PFSK-1 (cell line): ENCODE measurements at regions not wholly inside any gene's neighbourhood (a gene's known extent, or its start where the extent isn't known, plus 50 kb on each side); places are given as distances from the start of the nearest gene placed in this dataset.

Experiments
- FOXP2 ChIP-seq: optimal IDR thresholded peaks from 2 replicates; pipeline ENCODE3; 2011; ENCODE audit warnings: borderline replicate concordance, control low read depth, inconsistent platforms; ENCODE audit not compliant: insufficient read depth; ENCODE audit errors: extremely low read length, extremely low read depth
- POLR2AphosphoS5 ChIP-seq: IDR thresholded peaks from 2 replicates; pipeline ENCODE4 v1.6.1; 2012; ENCODE audit warnings: low read depth, mild to moderate bottlenecking, control low read depth, low read length, moderate library complexity
- SIN3A ChIP-seq: IDR thresholded peaks from 2 replicates; pipeline ENCODE4 v1.6.1; 2012; ENCODE audit warnings: mild to moderate bottlenecking, low read length, moderate library complexity, borderline replicate concordance; ENCODE audit not compliant: insufficient read depth
- TAF1 ChIP-seq: IDR thresholded peaks from 2 replicates; pipeline ENCODE4 v1.6.1; 2012; ENCODE audit warnings: low read length, control low read depth, borderline replicate concordance; ENCODE audit not compliant: insufficient read depth
- TF ChIP-seq, protein P1 (sequence below), 2 experiments: IDR thresholded peaks; 2 replicates each; pipeline versions ENCODE4 v1.6.1 to v1.8.0; 2011 to 2012; ENCODE audit warnings: low read depth in 2 of 2, low read length in 2 of 2, control low read depth in 1 of 2, inconsistent platforms in 1 of 2, mild to moderate bottlenecking in 1 of 2, moderate library complexity in 1 of 2; ENCODE audit not compliant: insufficient read depth in 1 of 2

DNA sequence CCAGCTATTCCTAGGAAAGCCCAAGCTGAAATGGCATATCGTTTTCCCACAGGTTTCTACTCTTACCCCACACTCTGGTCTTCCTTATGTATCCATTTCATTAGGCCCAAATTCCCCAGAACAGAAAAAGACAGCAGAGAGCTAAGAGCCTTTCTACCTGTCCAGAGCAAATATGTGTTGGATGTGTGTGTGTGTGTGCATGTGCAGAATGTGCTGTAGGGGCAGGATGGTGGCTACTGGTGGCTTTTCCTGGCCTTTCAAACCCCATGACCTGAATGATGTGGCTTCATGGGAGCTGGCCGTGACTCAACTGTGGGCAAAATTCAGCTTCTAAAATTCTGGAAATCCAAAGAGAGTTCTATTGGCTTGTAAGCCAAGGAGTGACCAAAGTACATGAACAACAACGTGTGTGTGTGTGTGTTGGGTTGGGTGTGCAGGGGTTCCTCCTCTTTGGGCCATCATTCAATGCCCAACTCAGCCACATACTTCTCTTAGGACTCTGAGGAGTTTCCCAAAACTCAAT is 421.4 kb upstream of the CADM1 start:
- TF ChIP-seq SIN3A (no peak), POLR2AphosphoS5 (no peak), TAF1 (no peak), FOXP2 (no peak)
- TF ChIP-seq, protein P1, sequence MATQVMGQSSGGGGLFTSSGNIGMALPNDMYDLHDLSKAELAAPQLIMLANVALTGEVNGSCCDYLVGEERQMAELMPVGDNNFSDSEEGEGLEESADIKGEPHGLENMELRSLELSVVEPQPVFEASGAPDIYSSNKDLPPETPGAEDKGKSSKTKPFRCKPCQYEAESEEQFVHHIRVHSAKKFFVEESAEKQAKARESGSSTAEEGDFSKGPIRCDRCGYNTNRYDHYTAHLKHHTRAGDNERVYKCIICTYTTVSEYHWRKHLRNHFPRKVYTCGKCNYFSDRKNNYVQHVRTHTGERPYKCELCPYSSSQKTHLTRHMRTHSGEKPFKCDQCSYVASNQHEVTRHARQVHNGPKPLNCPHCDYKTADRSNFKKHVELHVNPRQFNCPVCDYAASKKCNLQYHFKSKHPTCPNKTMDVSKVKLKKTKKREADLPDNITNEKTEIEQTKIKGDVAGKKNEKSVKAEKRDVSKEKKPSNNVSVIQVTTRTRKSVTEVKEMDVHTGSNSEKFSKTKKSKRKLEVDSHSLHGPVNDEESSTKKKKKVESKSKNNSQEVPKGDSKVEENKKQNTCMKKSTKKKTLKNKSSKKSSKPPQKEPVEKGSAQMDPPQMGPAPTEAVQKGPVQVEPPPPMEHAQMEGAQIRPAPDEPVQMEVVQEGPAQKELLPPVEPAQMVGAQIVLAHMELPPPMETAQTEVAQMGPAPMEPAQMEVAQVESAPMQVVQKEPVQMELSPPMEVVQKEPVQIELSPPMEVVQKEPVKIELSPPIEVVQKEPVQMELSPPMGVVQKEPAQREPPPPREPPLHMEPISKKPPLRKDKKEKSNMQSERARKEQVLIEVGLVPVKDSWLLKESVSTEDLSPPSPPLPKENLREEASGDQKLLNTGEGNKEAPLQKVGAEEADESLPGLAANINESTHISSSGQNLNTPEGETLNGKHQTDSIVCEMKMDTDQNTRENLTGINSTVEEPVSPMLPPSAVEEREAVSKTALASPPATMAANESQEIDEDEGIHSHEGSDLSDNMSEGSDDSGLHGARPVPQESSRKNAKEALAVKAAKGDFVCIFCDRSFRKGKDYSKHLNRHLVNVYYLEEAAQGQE (IDR thresholded peaks at IDR 0.05; ENCODE audit: insufficient read depth in 1 of 2, low read depth in 2 of 2, low read length in 2 of 2), result no peak

DNA sequence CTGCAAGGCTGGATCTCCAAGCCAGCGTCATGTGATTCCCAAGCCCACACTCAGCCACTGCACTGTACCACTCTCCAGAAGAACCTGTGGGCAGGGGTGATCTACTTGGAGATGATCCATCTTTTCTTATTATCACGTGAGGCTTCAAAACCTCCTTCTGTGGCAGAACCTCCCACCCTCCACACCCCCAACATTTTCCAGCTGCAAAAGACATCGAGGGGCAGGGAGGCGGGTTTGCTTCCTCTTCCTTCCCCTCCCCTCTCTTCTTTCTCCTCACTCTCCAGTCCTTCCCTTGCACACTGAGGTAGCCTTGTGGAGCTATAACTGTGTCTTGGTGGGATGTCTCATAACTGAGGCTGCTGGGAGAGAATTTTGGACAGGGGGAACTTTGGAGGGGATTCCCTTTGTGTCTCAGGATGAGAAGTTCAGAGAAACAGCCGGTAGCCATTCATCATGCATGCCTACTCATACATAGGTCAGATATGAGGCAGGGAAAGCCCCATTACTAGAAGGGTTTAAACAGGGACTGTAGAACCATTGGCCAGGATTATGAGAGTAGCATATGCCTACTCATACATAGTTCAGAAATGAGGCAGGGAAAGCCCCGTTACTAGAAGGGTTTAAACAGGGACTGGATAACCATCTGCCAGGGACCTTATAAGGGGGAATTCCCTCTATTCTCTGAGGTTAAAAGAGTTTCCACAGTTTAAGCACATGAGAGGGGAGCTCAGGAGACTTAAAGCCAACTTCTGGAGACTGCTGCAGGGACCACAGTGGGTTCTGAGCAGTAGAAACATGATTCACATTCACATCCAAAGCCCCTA is 420.7 kb upstream of the CADM1 start:
- TF ChIP-seq POLR2AphosphoS5 (no peak), SIN3A (no peak), FOXP2 (no peak), TAF1 (no peak)
- TF ChIP-seq, protein P1 (IDR thresholded peaks at IDR 0.05; ENCODE audit: insufficient read depth in 1 of 2, low read depth in 2 of 2, low read length in 2 of 2), result no peak

DNA sequence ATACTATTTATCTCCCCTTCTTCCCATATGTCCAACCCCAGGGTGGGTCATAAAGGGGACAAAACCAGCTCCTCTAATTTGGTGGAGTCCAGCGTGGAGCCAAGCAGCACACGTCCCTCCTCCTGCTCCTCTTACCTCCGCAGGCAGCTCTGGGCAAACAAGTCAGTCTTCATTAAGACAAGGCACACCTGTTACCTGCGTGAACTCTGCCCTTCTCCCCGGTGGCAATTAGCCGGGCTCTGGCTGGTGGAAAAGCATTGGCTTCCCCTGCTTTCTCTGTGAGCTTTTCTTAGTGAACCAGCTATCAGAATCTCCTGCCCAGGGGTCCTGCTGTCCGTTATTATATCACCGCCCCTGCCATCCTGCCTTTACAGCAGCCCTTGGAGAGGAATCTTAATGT is 418.7 kb upstream of the CADM1 start:
- TF ChIP-seq TAF1 (no peak), SIN3A (no peak), POLR2AphosphoS5 (no peak), FOXP2 (no peak)
- TF ChIP-seq, protein P1 (IDR thresholded peaks at IDR 0.05; ENCODE audit: insufficient read depth in 1 of 2, low read depth in 2 of 2, low read length in 2 of 2), result no peak

DNA sequence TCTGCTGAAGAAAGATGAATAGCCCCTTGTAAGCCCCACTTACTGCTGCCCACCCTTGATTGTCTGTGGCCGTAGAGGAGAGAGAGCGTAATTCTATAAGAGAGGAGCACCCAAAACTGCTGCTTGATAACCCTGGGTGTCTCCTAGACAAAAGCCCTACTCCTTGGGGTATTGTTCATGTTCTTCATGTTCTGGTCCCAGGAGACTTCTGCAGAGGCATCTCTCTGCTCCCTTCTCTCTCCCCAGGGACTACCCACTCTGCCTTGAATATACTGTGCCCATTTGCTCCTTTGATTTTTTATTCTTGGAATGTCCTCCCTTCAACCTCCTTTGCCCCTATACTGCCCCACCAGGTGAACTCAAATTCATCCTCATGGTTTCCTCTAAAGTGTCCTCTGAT is 417.8 kb upstream of the CADM1 start:
- TF ChIP-seq FOXP2 (no peak), SIN3A (no peak), TAF1 (no peak), POLR2AphosphoS5 (no peak)
- TF ChIP-seq, protein P1 (IDR thresholded peaks at IDR 0.05; ENCODE audit: insufficient read depth in 1 of 2, low read depth in 2 of 2, low read length in 2 of 2), result no peak

DNA sequence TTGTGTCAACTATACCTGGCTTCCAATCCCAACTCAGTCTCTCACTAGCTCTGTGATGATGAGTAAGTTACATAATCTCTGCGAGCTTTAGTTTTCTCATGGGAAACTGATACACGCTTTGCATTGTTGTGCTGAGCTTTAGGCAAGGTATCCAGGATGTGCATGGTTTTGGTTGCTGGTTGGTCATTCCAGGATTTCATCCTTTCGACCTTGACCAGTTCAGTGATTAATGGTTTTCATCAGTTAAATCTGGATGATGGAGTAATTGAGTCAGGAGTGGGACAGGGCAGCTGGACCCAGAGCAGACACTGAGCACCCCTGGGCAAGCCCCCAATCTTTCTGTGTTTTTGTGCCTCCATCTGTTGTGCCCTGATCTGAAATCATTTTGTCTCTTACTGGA is 417.3 kb upstream of the CADM1 start:
- TF ChIP-seq, protein P1 (IDR thresholded peaks at IDR 0.05; ENCODE audit: insufficient read depth in 1 of 2, low read depth in 2 of 2, low read length in 2 of 2), result no peak
- no peak for TF ChIP-seq SIN3A
- no peak for TF ChIP-seq POLR2AphosphoS5
- TF ChIP-seq TAF1, result no peak
- no peak for TF ChIP-seq FOXP2
